Trophoblast cell (in vitro differentiated cells and primary cell): ENCODE measurements at regions not wholly inside any gene's neighbourhood (a gene's known extent, or its start where the extent isn't known, plus 50 kb on each side); places are given as distances from the start of the nearest gene placed in this dataset.

Experiments
- DNase-seq, 2 donors: peaks; one replicate each; pipeline ENCODE4 v3.0.0-alpha.2; 2016
- H2AFZ ChIP-seq: 2 replicates; pipeline ENCODE4 v1.6.1; 2013; ENCODE audit warnings: low read length, moderate library complexity, mild to moderate bottlenecking; ENCODE audit not compliant: insufficient read depth, poor library complexity
- H2AK5ac ChIP-seq: 2 replicates; pipeline ENCODE4 v1.6.1; 2013; ENCODE audit warnings: mild to moderate bottlenecking, low read length
- H2BK120ac ChIP-seq: 2 replicates; pipeline ENCODE4 v1.6.1; 2013; ENCODE audit warnings: low read length, mild to moderate bottlenecking, moderate library complexity; ENCODE audit not compliant: insufficient read depth, poor library complexity
- H2BK12ac ChIP-seq: 2 replicates; pipeline ENCODE4 v1.6.1; 2013; ENCODE audit warnings: mild to moderate bottlenecking, low read length, moderate library complexity
- H2BK5ac ChIP-seq: 2 replicates; pipeline ENCODE4 v1.6.1; 2013; ENCODE audit warnings: low read length, low read depth, moderate library complexity, mild to moderate bottlenecking; ENCODE audit not compliant: poor library complexity
- H3K14ac ChIP-seq: 2 replicates; pipeline ENCODE4 v1.6.1; 2013; ENCODE audit warnings: mild to moderate bottlenecking, low read length
- H3K18ac ChIP-seq: 2 replicates; pipeline ENCODE4 v1.6.1; 2013; ENCODE audit warnings: mild to moderate bottlenecking, low read length
- H3K23ac ChIP-seq: 2 replicates; pipeline ENCODE4 v1.6.1; 2013; ENCODE audit warnings: low read length
- H3K27ac ChIP-seq: 2 replicates; pipeline ENCODE4 v1.5.1; 2013; ENCODE audit warnings: low read depth, mild to moderate bottlenecking, inconsistent platforms, low read length, moderate library complexity
- H3K27me3 ChIP-seq: 2 replicates; pipeline ENCODE4 v1.6.1; 2013; ENCODE audit warnings: inconsistent platforms, mild to moderate bottlenecking, low read length, moderate library complexity; ENCODE audit not compliant: insufficient read depth
- H3K36me3 ChIP-seq, 2 experiments: 1 replicate in 1 of 2; 2 replicates in 1 of 2; pipeline ENCODE4 v1.6.1; 2013; ENCODE audit warnings: low read length in 2 of 2, mild to moderate bottlenecking in 2 of 2, moderate library complexity in 1 of 2; ENCODE audit not compliant: insufficient read depth in 2 of 2, control insufficient read depth in 1 of 2
- H3K4ac ChIP-seq: 2 replicates; pipeline ENCODE4 v1.6.1; 2013; ENCODE audit warnings: low read depth, mild to moderate bottlenecking, low read length, moderate library complexity
- H3K4me1 ChIP-seq, 2 experiments: 1 replicate in 1 of 2; 2 replicates in 1 of 2; pipeline ENCODE4 v1.6.1; 2013; ENCODE audit warnings: low read length in 2 of 2, mild to moderate bottlenecking in 2 of 2, moderate library complexity in 1 of 2; ENCODE audit not compliant: insufficient read depth in 2 of 2, control insufficient read depth in 1 of 2
- H3K4me2 ChIP-seq: 2 replicates; pipeline ENCODE4 v1.6.1; 2013; ENCODE audit warnings: inconsistent platforms, mild to moderate bottlenecking, low read length, moderate library complexity
- H3K4me3 ChIP-seq: 2 replicates; pipeline ENCODE4 v1.5.1; 2013; ENCODE audit warnings: mild to moderate bottlenecking, low read depth, low read length, inconsistent platforms
- H3K79me1 ChIP-seq: one replicate; pipeline ENCODE4 v1.6.1; 2013; ENCODE audit warnings: low read length
- H3K79me2 ChIP-seq: 2 replicates; pipeline ENCODE4 v1.6.1; 2013; ENCODE audit warnings: low read length, mild to moderate bottlenecking; ENCODE audit not compliant: control insufficient read depth, insufficient read depth, poor library complexity
- H3K9ac ChIP-seq: 2 replicates; pipeline ENCODE4 v1.6.1; 2013; ENCODE audit warnings: mild to moderate bottlenecking, low read length
- H3K9me3 ChIP-seq: 2 replicates; pipeline ENCODE4 v1.6.1; 2013; ENCODE audit warnings: low read depth, mild to moderate bottlenecking, control low read depth, inconsistent platforms, low read length; ENCODE audit not compliant: insufficient read depth
- H4K12ac ChIP-seq: 2 replicates; pipeline ENCODE4 v1.6.1; 2013; ENCODE audit warnings: low read depth, mild to moderate bottlenecking, low read length, moderate library complexity
- H4K8ac ChIP-seq: 2 replicates; pipeline ENCODE4 v1.6.1; 2013; ENCODE audit warnings: low read depth, mild to moderate bottlenecking, low read length, moderate library complexity
- H4K91ac ChIP-seq: one replicate; pipeline ENCODE4 v1.6.1; 2013; ENCODE audit warnings: low read depth, mild to moderate bottlenecking, low read length, moderate library complexity
- WGBS: extraction: QIAGEN DNeasy Blood & Tissue Kit; methylation state at CpG from one replicate; pipeline ENCODE4 v1.1.7; 2013; ENCODE audit warnings: missing lambda C conversion rate; ENCODE audit not compliant: insufficient read length, insufficient coverage; ENCODE audit errors: extremely low coverage; 5-methylcytosine and 5-hydroxymethylcytosine counted together

DNA sequence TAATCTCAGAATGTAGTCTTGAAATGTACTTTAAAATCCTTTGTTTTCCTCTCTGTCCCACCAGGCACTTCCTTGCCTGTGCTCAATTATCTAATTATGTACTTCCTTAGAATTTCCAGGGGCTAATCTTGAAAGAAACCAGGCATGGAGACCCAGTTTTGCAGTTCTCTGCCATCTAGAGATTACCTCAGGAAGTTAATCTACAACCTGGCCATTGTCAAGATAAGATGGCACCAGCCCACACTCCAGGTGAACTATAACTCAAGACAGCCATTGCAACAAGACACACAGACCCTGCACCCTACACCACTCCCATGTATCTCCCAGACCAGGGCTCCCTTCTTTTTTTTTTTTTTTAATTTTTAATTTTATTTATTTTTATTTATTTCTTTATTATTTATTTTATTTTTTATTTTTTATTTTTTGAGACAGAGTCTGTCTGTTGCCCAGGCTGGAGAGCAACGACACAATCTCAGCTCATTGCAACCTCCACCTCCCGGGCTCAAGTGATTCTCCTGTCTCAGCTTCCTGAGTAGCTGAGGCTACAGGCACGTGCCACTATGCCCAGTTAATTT, 85.9 kb upstream of the TRIM24 start:
- Histone ChIP-seq H4K91ac (peak overlapping the region; percentile 80), H3K79me1 (peaks cover 2% of the 10 kb centered on the region), H3K4me1 (no peaks in the 10 kb centered on the region), H3K27me3 (no peaks in the 10 kb centered on the region), H2BK12ac (no peak overlapping the region), H2BK120ac (peak overlapping the region; percentile 77), H3K4me3 (no peak overlapping the region), H3K14ac (no peak overlapping the region), H3K18ac (no peak overlapping the region), H3K23ac (no peak overlapping the region), H2AFZ (no peak overlapping the region), H3K9ac (no peak overlapping the region), H3K9me3 (peaks cover 12% of the 10 kb centered on the region), H2AK5ac (no peak overlapping the region), H2BK5ac (peak overlapping the region; percentile 73), H3K4me2 (no peak overlapping the region), H3K79me2 (no peaks in the 10 kb centered on the region), H3K27ac (peak overlapping the region; percentile 41), H3K4ac (no peak overlapping the region), H4K8ac (no peak overlapping the region), H3K36me3 (no peaks in the 10 kb centered on the region), H4K12ac (no peak overlapping the region)
- WGBS, result no CpG with 5 or more reads among the region's 3 CpGs
- no peak for DNase-seq

DNA sequence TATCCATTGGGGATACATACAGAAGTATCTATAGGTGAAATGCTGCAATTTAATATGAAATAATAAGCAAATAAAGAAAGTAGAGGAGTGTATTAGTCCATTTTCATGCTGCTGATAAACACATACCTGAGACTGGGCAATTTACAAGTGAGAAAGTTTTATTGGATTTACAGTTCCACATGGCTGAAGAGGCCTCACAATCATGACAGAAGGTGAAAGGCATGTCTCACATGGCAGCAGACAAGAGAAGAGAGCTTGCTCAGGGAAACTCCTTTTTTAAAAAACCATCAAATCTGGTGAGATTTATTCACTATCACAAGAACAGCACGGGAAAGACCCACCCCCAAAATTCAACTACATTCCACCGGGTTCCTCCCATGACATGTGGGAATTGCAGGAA, 82.8 kb upstream of the TRIM24 start:
- Histone ChIP-seq H4K8ac (no peak overlapping the region), H3K9ac (no peak overlapping the region), H3K27me3 (no peaks in the 10 kb centered on the region), H3K27ac (no peak overlapping the region), H3K4me3 (no peak overlapping the region), H3K18ac (no peak overlapping the region), H2BK12ac (no peak overlapping the region), H3K4me2 (no peak overlapping the region), H2AK5ac (no peak overlapping the region), H3K14ac (no peak overlapping the region), H2BK5ac (no peak overlapping the region), H3K36me3 (no peaks in the 10 kb centered on the region), H3K79me2 (no peaks in the 10 kb centered on the region), H3K23ac (no peak overlapping the region), H3K9me3 (no peaks in the 10 kb centered on the region), H4K91ac (no peak overlapping the region), H2AFZ (no peak overlapping the region), H2BK120ac (no peak overlapping the region), H3K79me1 (peaks cover 2% of the 10 kb centered on the region), H3K4ac (no peak overlapping the region), H3K4me1 (no peaks in the 10 kb centered on the region), H4K12ac (no peak overlapping the region)
- DNase-seq, result no peak
- no CpG with 5 or more reads among the region's 2 CpGs for WGBS

DNA sequence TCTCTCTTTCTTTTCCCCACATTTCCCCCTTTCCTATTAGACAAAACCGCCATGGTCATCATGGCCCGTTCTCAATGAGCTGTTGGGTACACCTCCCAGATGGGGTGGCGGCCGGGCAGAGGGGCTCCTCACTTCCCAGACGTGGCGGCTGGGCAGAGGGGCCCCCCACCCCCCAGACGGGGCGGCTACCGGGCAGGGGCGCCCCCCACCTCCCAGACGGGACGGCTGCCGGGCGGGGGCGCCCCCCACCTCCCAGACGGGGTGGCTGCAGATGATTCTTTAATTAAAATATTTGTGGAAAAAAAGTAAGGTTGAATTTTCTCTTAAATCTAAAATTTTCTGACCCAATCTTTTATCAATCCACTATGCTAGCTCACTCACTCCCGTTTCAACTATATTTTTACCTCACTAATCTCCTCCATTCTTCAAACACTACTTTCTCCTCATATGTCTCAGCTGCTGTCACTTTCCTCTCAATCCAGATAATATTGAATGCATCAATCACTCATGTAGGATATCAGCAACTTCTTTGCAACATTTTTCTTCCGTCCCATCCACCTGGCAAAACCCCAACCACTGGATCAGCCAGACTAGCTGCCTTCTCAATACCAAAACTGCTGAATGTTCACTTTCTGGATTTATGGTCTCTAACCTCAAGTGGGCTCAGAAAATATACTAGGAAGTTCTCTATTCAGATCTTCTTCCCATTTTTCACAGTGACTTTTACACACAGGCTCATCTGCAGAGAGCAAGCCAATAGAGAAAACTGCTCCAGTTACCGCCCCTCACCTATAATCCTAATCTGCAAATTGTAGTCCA, 81.1 kb upstream of the TRIM24 start:
- Histone ChIP-seq H2BK120ac (no peak overlapping the region), H3K4ac (no peak overlapping the region), H3K23ac (no peak overlapping the region), H4K91ac (no peak overlapping the region), H2BK12ac (no peak overlapping the region), H3K4me3 (no peak overlapping the region), H2BK5ac (no peak overlapping the region), H3K36me3 (no peaks in the 10 kb centered on the region), H3K79me1 (no peaks in the 10 kb centered on the region), H2AFZ (no peak overlapping the region), H3K27ac (no peak overlapping the region), H3K9me3 (no peaks in the 10 kb centered on the region), H2AK5ac (no peak overlapping the region), H4K12ac (no peak overlapping the region), H3K79me2 (no peaks in the 10 kb centered on the region), H4K8ac (no peak overlapping the region), H3K4me1 (no peaks in the 10 kb centered on the region), H3K14ac (no peak overlapping the region), H3K4me2 (no peak overlapping the region), H3K18ac (no peak overlapping the region), H3K27me3 (no peaks in the 10 kb centered on the region), H3K9ac (no peak overlapping the region)
- no peak for DNase-seq
- WGBS, result 100% methylated on average over 1 of the region's 19 CpGs

DNA sequence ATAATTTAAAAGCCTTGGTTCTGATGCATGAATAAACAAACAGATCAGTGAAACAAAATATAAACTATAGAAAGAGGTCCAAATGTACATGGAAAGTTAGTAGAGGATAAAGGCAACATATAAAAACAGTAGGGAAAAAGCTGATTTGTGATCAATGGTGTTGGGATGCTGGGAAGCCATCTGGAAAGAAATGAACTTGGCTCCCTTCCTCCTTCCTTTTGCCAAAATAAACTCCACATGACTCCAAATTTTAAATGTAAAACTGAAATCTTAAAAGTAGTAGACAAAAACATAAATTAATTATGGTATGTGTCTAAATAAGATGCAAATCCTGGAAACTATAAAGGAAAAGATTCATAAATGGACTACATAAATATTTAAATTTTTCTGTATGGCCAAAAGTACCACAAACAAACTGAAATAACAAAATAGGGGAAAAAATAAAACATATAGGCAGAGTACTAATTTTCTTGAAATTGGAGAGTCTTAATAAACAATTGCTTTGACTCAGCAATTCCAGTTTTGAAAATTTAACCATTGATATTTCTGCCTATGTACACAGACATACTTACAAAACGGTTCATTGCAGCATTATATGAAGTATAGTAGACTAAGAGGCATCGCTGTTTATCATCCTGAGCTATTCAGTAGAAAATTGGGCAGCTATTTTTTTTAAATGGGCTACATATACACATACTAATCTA, 77.0 kb upstream of the TRIM24 start:
- H3K36me3 ChIP-seq, result no peaks in the 10 kb centered on the region
- no peak overlapping the region for H4K12ac ChIP-seq
- no CpG with 5 or more reads among the region's 2 CpGs for WGBS
- no peak overlapping the region for H3K14ac ChIP-seq
- H3K4me3 ChIP-seq, result no peak overlapping the region
- no peak overlapping the region for H4K8ac ChIP-seq
- no peak overlapping the region for H2AK5ac ChIP-seq
- DNase-seq, result no peak
- no peaks in the 10 kb centered on the region for H3K4me1 ChIP-seq
- H2AFZ ChIP-seq, result no peak overlapping the region
- no peak overlapping the region for H3K27ac ChIP-seq
- no peaks in the 10 kb centered on the region for H3K79me2 ChIP-seq
- no peak overlapping the region for H3K18ac ChIP-seq
- no peaks in the 10 kb centered on the region for H3K9me3 ChIP-seq
- no peaks in the 10 kb centered on the region for H3K27me3 ChIP-seq
- H2BK12ac ChIP-seq, result no peak overlapping the region
- no peak overlapping the region for H2BK120ac ChIP-seq
- no peak overlapping the region for H2BK5ac ChIP-seq
- H3K23ac ChIP-seq, result no peak overlapping the region
- H3K79me1 ChIP-seq, result no peaks in the 10 kb centered on the region
- H3K4ac ChIP-seq, result no peak overlapping the region
- H4K91ac ChIP-seq, result no peak overlapping the region
- H3K9ac ChIP-seq, result no peak overlapping the region
- no peak overlapping the region for H3K4me2 ChIP-seq
